ENCODE measurements at regions not wholly inside any gene's neighbourhood (a gene's known extent, or its start where the extent isn't known, plus 50 kb on each side); places are given as distances from the start of the nearest gene placed in this dataset.

GRCh38 chr13:42706286-42706685, 75.1 kb upstream of the FAM216B start:
- peaks cover 4% of the 10 kb centered on the region for H3K27me3 ChIP-seq
- no peaks in the 10 kb centered on the region for H3K4me1 ChIP-seq
- TF ChIP-seq EP300 (IDR thresholded peaks at IDR 0.05) = no peak
- TF ChIP-seq POLR2AphosphoS5 (IDR thresholded peaks at IDR 0.05) = no peak
- no peak for TF ChIP-seq POLR2A (IDR thresholded peaks at IDR 0.05)
- TF ChIP-seq, protein P1, sequence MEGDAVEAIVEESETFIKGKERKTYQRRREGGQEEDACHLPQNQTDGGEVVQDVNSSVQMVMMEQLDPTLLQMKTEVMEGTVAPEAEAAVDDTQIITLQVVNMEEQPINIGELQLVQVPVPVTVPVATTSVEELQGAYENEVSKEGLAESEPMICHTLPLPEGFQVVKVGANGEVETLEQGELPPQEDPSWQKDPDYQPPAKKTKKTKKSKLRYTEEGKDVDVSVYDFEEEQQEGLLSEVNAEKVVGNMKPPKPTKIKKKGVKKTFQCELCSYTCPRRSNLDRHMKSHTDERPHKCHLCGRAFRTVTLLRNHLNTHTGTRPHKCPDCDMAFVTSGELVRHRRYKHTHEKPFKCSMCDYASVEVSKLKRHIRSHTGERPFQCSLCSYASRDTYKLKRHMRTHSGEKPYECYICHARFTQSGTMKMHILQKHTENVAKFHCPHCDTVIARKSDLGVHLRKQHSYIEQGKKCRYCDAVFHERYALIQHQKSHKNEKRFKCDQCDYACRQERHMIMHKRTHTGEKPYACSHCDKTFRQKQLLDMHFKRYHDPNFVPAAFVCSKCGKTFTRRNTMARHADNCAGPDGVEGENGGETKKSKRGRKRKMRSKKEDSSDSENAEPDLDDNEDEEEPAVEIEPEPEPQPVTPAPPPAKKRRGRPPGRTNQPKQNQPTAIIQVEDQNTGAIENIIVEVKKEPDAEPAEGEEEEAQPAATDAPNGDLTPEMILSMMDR (IDR thresholded peaks at IDR 0.05) = no peak
- H3K4me3 ChIP-seq = no peak overlapping the region
- ATAC-seq = no peak
- H3K27ac ChIP-seq = no peak overlapping the region
- H3K9me3 ChIP-seq = no peaks in the 10 kb centered on the region
- WGBS, 2 donors (ENCODE audit: low coverage in 1 of 2) = 63 to 84% methylated on average over 3 of the region's 3 CpGs
- H3K36me3 ChIP-seq = no peaks in the 10 kb centered on the region

GRCh38 chr13:42707048-42707447, 74.3 kb upstream of the FAM216B start:
- no peak overlapping the region for H3K27ac ChIP-seq
- H3K4me3 ChIP-seq = no peak overlapping the region
- no peaks in the 10 kb centered on the region for H3K36me3 ChIP-seq
- no peaks in the 10 kb centered on the region for H3K4me1 ChIP-seq
- no peaks in the 10 kb centered on the region for H3K9me3 ChIP-seq
- no peak for ATAC-seq
- no peak for TF ChIP-seq EP300 (IDR thresholded peaks at IDR 0.05)
- TF ChIP-seq, protein P1 (IDR thresholded peaks at IDR 0.05) = no peak
- TF ChIP-seq POLR2A (IDR thresholded peaks at IDR 0.05) = no peak
- no peak for TF ChIP-seq POLR2AphosphoS5 (IDR thresholded peaks at IDR 0.05)
- peaks cover 4% of the 10 kb centered on the region for H3K27me3 ChIP-seq
- 88 to 96% methylated on average over 3 to 4 of the region's 4 CpGs for WGBS, 2 donors (ENCODE audit: low coverage in 1 of 2)

- no peak for ATAC-seq
Observed at GRCh38 chr13:42707586-42707985, 73.8 kb upstream of the FAM216B start.

DNA sequence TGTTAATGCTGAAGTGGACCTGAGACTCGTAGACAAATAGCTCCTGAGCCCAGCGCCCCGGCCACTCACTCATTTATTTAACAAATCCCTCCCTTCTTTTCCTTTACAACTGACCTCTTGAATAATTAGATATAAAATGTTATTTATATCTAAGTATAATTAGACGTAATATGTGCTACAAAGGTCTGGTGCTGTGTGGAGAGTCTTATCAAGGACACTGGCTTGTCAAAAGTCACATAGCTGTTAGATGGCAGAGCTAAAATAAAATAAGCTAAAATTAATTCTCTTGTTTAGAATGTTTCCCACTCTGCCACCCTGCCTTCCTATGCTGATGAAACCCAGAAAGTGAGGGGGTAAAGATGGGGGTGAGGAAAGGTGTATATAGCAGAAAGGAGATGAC, 73.0 kb upstream of the FAM216B start:
- WGBS, 2 donors (ENCODE audit: low coverage in 1 of 2) = 77 to 88% methylated on average over 4 of the region's 4 CpGs

More at GRCh38 chr13:42707586-42707985, 73.8 kb upstream of the FAM216B start:
- no peak overlapping the region for H3K4me3 ChIP-seq
- H3K9me3 ChIP-seq = no peaks in the 10 kb centered on the region
- H3K4me1 ChIP-seq = no peaks in the 10 kb centered on the region
- H3K27me3 ChIP-seq = peaks cover 4% of the 10 kb centered on the region
- TF ChIP-seq EP300 (IDR thresholded peaks at IDR 0.05) (no peak), POLR2A (IDR thresholded peaks at IDR 0.05) (no peak), POLR2AphosphoS5 (IDR thresholded peaks at IDR 0.05) (no peak)
- TF ChIP-seq, protein P1 (IDR thresholded peaks at IDR 0.05) = no peak
- WGBS, 2 donors (ENCODE audit: low coverage in 1 of 2) = 81 to 88% methylated on average over 4 of the region's 4 CpGs
- H3K36me3 ChIP-seq = no peaks in the 10 kb centered on the region
- no peak overlapping the region for H3K27ac ChIP-seq

GRCh38 chr13:42709276-42709675, 72.1 kb upstream of the FAM216B start:
- no peak for TF ChIP-seq EP300 (IDR thresholded peaks at IDR 0.05)
- TF ChIP-seq, protein P1 (IDR thresholded peaks at IDR 0.05) = no peak
- no peak for TF ChIP-seq POLR2AphosphoS5 (IDR thresholded peaks at IDR 0.05)
- no peak for TF ChIP-seq POLR2A (IDR thresholded peaks at IDR 0.05)
- Histone ChIP-seq H3K4me3 (no peak overlapping the region), H3K36me3 (no peaks in the 10 kb centered on the region), H3K27ac (no peak overlapping the region), H3K27me3 (peaks cover 4% of the 10 kb centered on the region), H3K4me1 (no peaks in the 10 kb centered on the region), H3K9me3 (no peaks in the 10 kb centered on the region)
- ATAC-seq = no peak
- WGBS, 2 donors (ENCODE audit: low coverage in 1 of 2) = 82 to 95% methylated on average over 2 of the region's 2 CpGs

More for the DNA sequence above, 73.0 kb upstream of the FAM216B start:
- no peak overlapping the region for H3K27ac ChIP-seq
- peaks cover 4% of the 10 kb centered on the region for H3K27me3 ChIP-seq
- no peaks in the 10 kb centered on the region for H3K9me3 ChIP-seq
- ATAC-seq = no peak
- no peaks in the 10 kb centered on the region for H3K36me3 ChIP-seq
- no peak overlapping the region for H3K4me3 ChIP-seq
- H3K4me1 ChIP-seq = no peaks in the 10 kb centered on the region
- no peak for TF ChIP-seq POLR2AphosphoS5 (IDR thresholded peaks at IDR 0.05)
- TF ChIP-seq, protein P1 (IDR thresholded peaks at IDR 0.05) = no peak
- no peak for TF ChIP-seq EP300 (IDR thresholded peaks at IDR 0.05)
- TF ChIP-seq POLR2A (IDR thresholded peaks at IDR 0.05) = no peak
